ENCODE measurements at regions not wholly inside any gene's neighbourhood (a gene's known extent, or its start where the extent isn't known, plus 50 kb on each side); places are given as distances from the start of the nearest gene placed in this dataset.

GRCh38 chr13:108036411-108036932 is 178.9 kb downstream of the LIG4 start:
- H3K9me3 ChIP-seq (ENCODE audit: low read depth, low read length) = no peaks in the 10 kb centered on the region
- DNase-seq (ENCODE audit: low read depth, low spot score) = no peak
- H3K27ac ChIP-seq = no peak overlapping the region
- H3K4me3 ChIP-seq = no peak overlapping the region
- no peak for TF ChIP-seq FOXP2 (optimal IDR thresholded peaks at IDR 0.05; ENCODE audit: control extremely low read depth, extremely low read length, insufficient read depth)
- TF ChIP-seq EZH2 (IDR thresholded peaks at IDR 0.05) = no peak
- no peak for TF ChIP-seq POLR2AphosphoS5 (IDR thresholded peaks at IDR 0.05; ENCODE audit: borderline replicate concordance, low read depth, low read length)
- no peak overlapping the region for H3K9ac ChIP-seq (ENCODE audit: insufficient read length)
- no peaks in the 10 kb centered on the region for H3K36me3 ChIP-seq (ENCODE audit: insufficient read depth, low read length)

GRCh38 chr13:108034909-108035410 is 180.4 kb downstream of the LIG4 start:
- no peak overlapping the region for H3K9ac ChIP-seq (ENCODE audit: insufficient read length)
- H3K27ac ChIP-seq = no peak overlapping the region
- no peak overlapping the region for H3K4me3 ChIP-seq
- TF ChIP-seq POLR2AphosphoS5 (IDR thresholded peaks at IDR 0.05; ENCODE audit: borderline replicate concordance, low read depth, low read length) (no peak), EZH2 (IDR thresholded peaks at IDR 0.05) (no peak), FOXP2 (optimal IDR thresholded peaks at IDR 0.05; ENCODE audit: control extremely low read depth, extremely low read length, insufficient read depth) (no peak)
- H3K9me3 ChIP-seq (ENCODE audit: low read depth, low read length) = no peaks in the 10 kb centered on the region
- no peaks in the 10 kb centered on the region for H3K36me3 ChIP-seq (ENCODE audit: insufficient read depth, low read length)
- DNase-seq (ENCODE audit: low read depth, low spot score) = no peak

GRCh38 chr13:108033800-108034707 is 181.3 kb downstream of the LIG4 start:
- Histone ChIP-seq H3K36me3 (ENCODE audit: insufficient read depth, low read length) (no peaks in the 10 kb centered on the region), H3K27ac (no peak overlapping the region), H3K9me3 (ENCODE audit: low read depth, low read length) (no peaks in the 10 kb centered on the region), H3K9ac (ENCODE audit: insufficient read length) (no peak overlapping the region), H3K4me3 (no peak overlapping the region)
- DNase-seq (ENCODE audit: low read depth, low spot score) = no peak
- TF ChIP-seq POLR2AphosphoS5 (IDR thresholded peaks at IDR 0.05; ENCODE audit: borderline replicate concordance, low read depth, low read length) = no peak
- no peak for TF ChIP-seq FOXP2 (optimal IDR thresholded peaks at IDR 0.05; ENCODE audit: control extremely low read depth, extremely low read length, insufficient read depth)
- TF ChIP-seq EZH2 (IDR thresholded peaks at IDR 0.05) = no peak

GRCh38 chr13:108031865-108032264 is 183.5 kb downstream of the LIG4 start:
- no peaks in the 10 kb centered on the region for H3K36me3 ChIP-seq (ENCODE audit: insufficient read depth, low read length)
- no peak overlapping the region for H3K27ac ChIP-seq
- no peak for TF ChIP-seq FOXP2 (optimal IDR thresholded peaks at IDR 0.05; ENCODE audit: control extremely low read depth, extremely low read length, insufficient read depth)
- TF ChIP-seq POLR2AphosphoS5 (IDR thresholded peaks at IDR 0.05; ENCODE audit: borderline replicate concordance, low read depth, low read length) = no peak
- no peak for TF ChIP-seq EZH2 (IDR thresholded peaks at IDR 0.05)
- DNase-seq (ENCODE audit: low read depth, low spot score) = no peak
- H3K9ac ChIP-seq (ENCODE audit: insufficient read length) = no peak overlapping the region
- no peaks in the 10 kb centered on the region for H3K9me3 ChIP-seq (ENCODE audit: low read depth, low read length)
- H3K4me3 ChIP-seq = no peak overlapping the region

GRCh38 chr13:108030769-108031168 is 184.6 kb downstream of the LIG4 start:
- no peak for DNase-seq (ENCODE audit: low read depth, low spot score)
- TF ChIP-seq POLR2AphosphoS5 (IDR thresholded peaks at IDR 0.05; ENCODE audit: borderline replicate concordance, low read depth, low read length) (no peak), FOXP2 (optimal IDR thresholded peaks at IDR 0.05; ENCODE audit: control extremely low read depth, extremely low read length, insufficient read depth) (no peak), EZH2 (IDR thresholded peaks at IDR 0.05) (no peak)
- Histone ChIP-seq H3K4me3 (no peak overlapping the region), H3K36me3 (ENCODE audit: insufficient read depth, low read length) (no peaks in the 10 kb centered on the region), H3K9me3 (ENCODE audit: low read depth, low read length) (no peaks in the 10 kb centered on the region), H3K9ac (ENCODE audit: insufficient read length) (no peak overlapping the region), H3K27ac (no peak overlapping the region)

GRCh38 chr13:108026680-108027410 is 188.5 kb downstream of the LIG4 start:
- H3K27ac ChIP-seq = no peak overlapping the region
- no peak for DNase-seq (ENCODE audit: low read depth, low spot score)
- H3K4me3 ChIP-seq = no peak overlapping the region
- no peak overlapping the region for H3K9ac ChIP-seq (ENCODE audit: insufficient read length)
- TF ChIP-seq POLR2AphosphoS5 (IDR thresholded peaks at IDR 0.05; ENCODE audit: borderline replicate concordance, low read depth, low read length) (no peak), EZH2 (IDR thresholded peaks at IDR 0.05) (no peak), FOXP2 (optimal IDR thresholded peaks at IDR 0.05; ENCODE audit: control extremely low read depth, extremely low read length, insufficient read depth) (no peak)
- no peaks in the 10 kb centered on the region for H3K9me3 ChIP-seq (ENCODE audit: low read depth, low read length)
- H3K36me3 ChIP-seq (ENCODE audit: insufficient read depth, low read length) = no peaks in the 10 kb centered on the region

- H3K27ac ChIP-seq = no peak overlapping the region
- no peak for DNase-seq (ENCODE audit: low read depth, low spot score)
- no peaks in the 10 kb centered on the region for H3K9me3 ChIP-seq (ENCODE audit: low read depth, low read length)
- no peaks in the 10 kb centered on the region for H3K36me3 ChIP-seq (ENCODE audit: insufficient read depth, low read length)
- TF ChIP-seq EZH2 (IDR thresholded peaks at IDR 0.05) (no peak), POLR2AphosphoS5 (IDR thresholded peaks at IDR 0.05; ENCODE audit: borderline replicate concordance, low read depth, low read length) (no peak), FOXP2 (optimal IDR thresholded peaks at IDR 0.05; ENCODE audit: control extremely low read depth, extremely low read length, insufficient read depth) (no peak)
- H3K9ac ChIP-seq (ENCODE audit: insufficient read length) = no peak overlapping the region
- no peak overlapping the region for H3K4me3 ChIP-seq
Measured at GRCh38 chr13:108020027-108020426, 195.3 kb downstream of the LIG4 start.

- Histone ChIP-seq H3K27ac (no peak overlapping the region), H3K9ac (ENCODE audit: insufficient read length) (no peak overlapping the region), H3K36me3 (ENCODE audit: insufficient read depth, low read length) (no peaks in the 10 kb centered on the region), H3K9me3 (ENCODE audit: low read depth, low read length) (no peaks in the 10 kb centered on the region), H3K4me3 (no peak overlapping the region)
- no peak for TF ChIP-seq EZH2 (IDR thresholded peaks at IDR 0.05)
- TF ChIP-seq FOXP2 (optimal IDR thresholded peaks at IDR 0.05; ENCODE audit: control extremely low read depth, extremely low read length, insufficient read depth) = no peak
- TF ChIP-seq POLR2AphosphoS5 (IDR thresholded peaks at IDR 0.05; ENCODE audit: borderline replicate concordance, low read depth, low read length) = no peak
- no peak for DNase-seq (ENCODE audit: low read depth, low spot score)
Measured at GRCh38 chr13:108018371-108018870, 196.9 kb downstream of the LIG4 start.

Data from SK-N-MC (cell line).